ENCODE measurements at regions not wholly inside any gene's neighbourhood (a gene's known extent, or its start where the extent isn't known, plus 50 kb on each side); places are given as distances from the start of the nearest gene placed in this dataset.
"Not testable (repeated sequence)": the region's sequence is repeated elsewhere in the genome, so short reads cannot be mapped to it uniquely, and the experiment has no call there.

DNA sequence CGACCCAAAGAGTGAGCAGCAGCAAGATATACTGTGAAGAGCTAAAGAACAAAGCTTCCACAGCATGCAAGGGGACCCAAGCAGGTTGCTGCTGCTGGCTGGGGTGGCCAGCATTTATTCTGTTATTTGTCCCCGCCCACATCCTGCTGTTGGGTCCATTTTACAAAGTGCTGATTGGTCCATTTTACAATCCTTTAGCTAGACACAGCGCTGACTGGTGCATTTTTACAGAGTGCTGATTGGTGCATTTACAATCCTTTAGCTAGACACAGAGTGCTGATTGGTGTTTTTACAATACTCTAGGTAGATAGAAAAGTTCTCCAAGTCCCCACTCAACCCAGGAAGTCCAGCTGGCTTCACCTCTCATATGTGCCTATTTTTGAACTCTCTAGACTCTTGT, 596.0 kb upstream of the CNTN5 start:
- H3K9me3 ChIP-seq (replicated peaks; ENCODE audit: control insufficient read depth, insufficient read depth, low read length); intact Hi-C loops (cut with micrococcal nuclease); H2AFZ ChIP-seq (ENCODE audit: low read depth, low read length); H3K9me1 ChIP-seq (replicated peaks; ENCODE audit: control insufficient read depth, extremely low read depth, insufficient read depth, low read length); H3K27ac ChIP-seq (ENCODE audit: insufficient read depth, low read depth, low read length); H3K9ac ChIP-seq (replicated peaks; ENCODE audit: extremely low read depth, insufficient read depth, low read length); H3K4me3 ChIP-seq (replicated peaks in 1 of 3; ENCODE audit: insufficient read depth in 1 of 3, low read depth in 1 of 3, low read length in 3 of 3); dilution Hi-C loops (cut with MboI; ENCODE audit: extremely low pct_ligation_motif_present, low sequenced_read_pairs); H3K27me3 ChIP-seq (ENCODE audit: control insufficient read depth in 2 of 2, insufficient read depth in 2 of 2, low read length in 2 of 2); H3K79me2 ChIP-seq (ENCODE audit: control insufficient read depth, insufficient read depth, low read length); CTCF ChIA-PET; H3K4me2 ChIP-seq (ENCODE audit: insufficient read depth, low read length); H4K20me1 ChIP-seq (replicated peaks; ENCODE audit: control insufficient read depth, extremely low read depth, insufficient read depth, low read length); H3K4me1 ChIP-seq (ENCODE audit: control insufficient read depth, extremely low read depth, insufficient read depth, low read length); DNase-seq (ENCODE audit: low read depth, low spot score); H3K36me3 ChIP-seq (ENCODE audit: control insufficient read depth in 2 of 2, extremely low read depth in 1 of 2, insufficient read depth in 2 of 2, low read length in 2 of 2); FAIRE-seq; POLR2A ChIA-PET; BruUV-seq (replicated peaks): not testable (repeated sequence)

DNA sequence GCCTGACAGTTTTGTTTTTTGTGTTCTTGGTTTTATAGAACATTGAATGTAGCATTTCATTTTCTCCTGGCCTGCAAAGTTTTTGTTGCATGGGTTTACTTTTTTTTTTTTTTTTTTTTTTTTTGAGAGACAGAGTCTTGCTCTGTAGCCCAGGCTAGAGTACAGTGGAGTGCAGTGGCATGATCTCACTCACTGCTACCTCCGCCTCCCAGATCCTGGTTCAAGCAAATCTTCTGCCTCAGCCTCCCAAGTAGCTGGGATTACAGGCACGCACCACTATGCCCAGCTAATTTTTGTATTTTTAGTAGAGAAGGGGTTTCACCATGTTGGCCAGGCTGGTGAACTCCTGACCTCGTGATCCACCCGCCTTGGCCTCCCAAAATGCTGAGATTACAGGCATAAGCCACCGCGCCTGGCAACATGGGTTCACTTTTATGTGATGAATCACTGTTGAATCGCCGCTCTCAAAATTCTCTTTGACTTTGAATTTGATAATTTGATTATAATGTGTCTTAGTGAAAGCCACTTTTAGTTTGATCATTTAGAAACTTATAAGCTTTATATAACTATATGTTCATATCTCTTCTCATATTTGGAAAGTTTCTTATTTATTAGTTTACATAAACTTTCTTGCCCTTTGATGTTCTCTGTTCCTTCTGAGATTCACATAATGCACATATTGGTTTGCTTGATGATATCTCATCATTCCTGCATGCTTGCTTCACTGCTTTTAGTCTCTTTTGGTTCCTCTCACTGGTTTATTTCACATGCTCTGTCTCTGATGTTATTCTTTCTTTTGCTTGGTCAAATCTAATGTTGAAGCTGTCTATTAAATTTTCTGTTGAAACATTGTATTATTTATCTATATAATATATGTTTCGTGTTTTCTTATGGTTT, 589.0 kb upstream of the CNTN5 start:
- POLR2A ChIA-PET: no interaction called here
- no peak overlapping the region for H2AFZ ChIP-seq (ENCODE audit: low read depth, low read length)
- no peak for FAIRE-seq

More for the DNA sequence above, 589.0 kb upstream of the CNTN5 start:
- Histone ChIP-seq H3K9me1 (replicated peaks; ENCODE audit: control insufficient read depth, extremely low read depth, insufficient read depth, low read length) (no peaks in the 10 kb centered on the region), H3K4me1 (ENCODE audit: control insufficient read depth, extremely low read depth, insufficient read depth, low read length) (no peaks in the 10 kb centered on the region), H3K79me2 (ENCODE audit: control insufficient read depth, insufficient read depth, low read length) (no peaks in the 10 kb centered on the region), H3K9me3 (replicated peaks; ENCODE audit: control insufficient read depth, insufficient read depth, low read length) (peaks cover 6% of the 10 kb centered on the region), H3K4me2 (ENCODE audit: insufficient read depth, low read length) (no peak overlapping the region), H3K9ac (replicated peaks; ENCODE audit: extremely low read depth, insufficient read depth, low read length) (no peak overlapping the region), H3K27ac (ENCODE audit: insufficient read depth, low read depth, low read length) (no peak overlapping the region), H4K20me1 (replicated peaks; ENCODE audit: control insufficient read depth, extremely low read depth, insufficient read depth, low read length) (no peaks in the 10 kb centered on the region), H3K36me3 (ENCODE audit: control insufficient read depth in 2 of 2, extremely low read depth in 1 of 2, insufficient read depth in 2 of 2, low read length in 2 of 2) (no peaks in the 10 kb centered on the region), H3K27me3 (ENCODE audit: control insufficient read depth in 2 of 2, insufficient read depth in 2 of 2, low read length in 2 of 2) (no peaks in the 10 kb centered on the region), H3K4me3 (replicated peaks in 1 of 3; ENCODE audit: insufficient read depth in 1 of 3, low read depth in 1 of 3, low read length in 3 of 3) (no peak overlapping the region)
- CTCF ChIA-PET: interaction anchor here (0.7 kb wide), 1 partner anchor 29 kb away, joined by 4 read pairs; no protein-coding TSS in a partner anchor
- no peak for DNase-seq (ENCODE audit: low read depth, low spot score)
- intact Hi-C loops (cut with micrococcal nuclease): no loop called here
- dilution Hi-C loops (cut with MboI; ENCODE audit: extremely low pct_ligation_motif_present, low sequenced_read_pairs): no loop called here
- TF ChIP-seq FOS (IDR thresholded peaks at IDR 0.05; ENCODE audit: borderline replicate concordance, insufficient read depth, low read length) (no peak), POLR2A (IDR thresholded peaks at IDR 0.05; ENCODE audit: low read depth, low read length) (no peak), EZH2 (IDR thresholded peaks at IDR 0.05; ENCODE audit: borderline replicate concordance, low read depth, low read length, severe bottlenecking) (no peak), GATA2 (IDR thresholded peaks at IDR 0.05; ENCODE audit: insufficient read depth, insufficient read length, low read depth, low read length) (no peak), JUN (IDR thresholded peaks at IDR 0.05; ENCODE audit: borderline replicate concordance, insufficient read depth, insufficient read length, low read depth) (no peak), MYC (IDR thresholded peaks at IDR 0.05; ENCODE audit: low read depth, low read length) (no peak), POLR2AphosphoS5 (IDR thresholded peaks at IDR 0.05; ENCODE audit: insufficient read depth, low read depth, low read length) (no peak)
- TF ChIP-seq, protein P1, sequence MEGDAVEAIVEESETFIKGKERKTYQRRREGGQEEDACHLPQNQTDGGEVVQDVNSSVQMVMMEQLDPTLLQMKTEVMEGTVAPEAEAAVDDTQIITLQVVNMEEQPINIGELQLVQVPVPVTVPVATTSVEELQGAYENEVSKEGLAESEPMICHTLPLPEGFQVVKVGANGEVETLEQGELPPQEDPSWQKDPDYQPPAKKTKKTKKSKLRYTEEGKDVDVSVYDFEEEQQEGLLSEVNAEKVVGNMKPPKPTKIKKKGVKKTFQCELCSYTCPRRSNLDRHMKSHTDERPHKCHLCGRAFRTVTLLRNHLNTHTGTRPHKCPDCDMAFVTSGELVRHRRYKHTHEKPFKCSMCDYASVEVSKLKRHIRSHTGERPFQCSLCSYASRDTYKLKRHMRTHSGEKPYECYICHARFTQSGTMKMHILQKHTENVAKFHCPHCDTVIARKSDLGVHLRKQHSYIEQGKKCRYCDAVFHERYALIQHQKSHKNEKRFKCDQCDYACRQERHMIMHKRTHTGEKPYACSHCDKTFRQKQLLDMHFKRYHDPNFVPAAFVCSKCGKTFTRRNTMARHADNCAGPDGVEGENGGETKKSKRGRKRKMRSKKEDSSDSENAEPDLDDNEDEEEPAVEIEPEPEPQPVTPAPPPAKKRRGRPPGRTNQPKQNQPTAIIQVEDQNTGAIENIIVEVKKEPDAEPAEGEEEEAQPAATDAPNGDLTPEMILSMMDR (IDR thresholded peaks at IDR 0.05; ENCODE audit: extremely low read depth in 1 of 2, insufficient read depth in 1 of 2, low read depth in 1 of 2, low read length in 2 of 2): no peak
- TF ChIP-seq, protein P2, sequence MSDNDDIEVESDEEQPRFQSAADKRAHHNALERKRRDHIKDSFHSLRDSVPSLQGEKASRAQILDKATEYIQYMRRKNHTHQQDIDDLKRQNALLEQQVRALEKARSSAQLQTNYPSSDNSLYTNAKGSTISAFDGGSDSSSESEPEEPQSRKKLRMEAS (IDR thresholded peaks at IDR 0.05; ENCODE audit: insufficient read depth, insufficient read length): no peak
- BruUV-seq (replicated peaks): no TSS peak

Measured in endothelial cell of umbilical vein (primary cell).